Natural killer cell (primary cell): ENCODE measurements at regions not wholly inside any gene's neighbourhood (a gene's known extent, or its start where the extent isn't known, plus 50 kb on each side); places are given as distances from the start of the nearest gene placed in this dataset.

Source experiments
- ATAC-seq, 3 donors: fragments of 150-1000 bp in 2 of 3; fragments of 200-7000 bp in 1 of 3; cut with Tn5 transposase; 1 replicate in 1 of 3; 2 replicates in 2 of 3; pipeline ENCODE4 v1.10.0; 2021; ENCODE audit warnings: mild to moderate bottlenecking in 2 of 3, moderate library complexity in 2 of 3
- DNase-seq, 2 donors: peaks; one replicate each; pipeline versions ENCODE4 v3.0.0 to v3.0.0-alpha.2; 2013 to 2021; ENCODE audit warnings: mixed read lengths in 1 of 2
- H3K27ac ChIP-seq: one replicate; pipeline ENCODE4 v1.5.1; 2013; ENCODE audit warnings: mild to moderate bottlenecking, low read length
- H3K27me3 ChIP-seq: one replicate; pipeline ENCODE4 v1.6.1; 2013; ENCODE audit warnings: low read length; ENCODE audit not compliant: control insufficient read depth, insufficient read depth
- H3K36me3 ChIP-seq: one replicate; pipeline ENCODE4 v1.6.1; 2013; ENCODE audit warnings: low read length; ENCODE audit not compliant: control insufficient read depth, insufficient read depth
- H3K4me1 ChIP-seq: one replicate; pipeline ENCODE4 v1.6.1; 2013; ENCODE audit warnings: low read length; ENCODE audit not compliant: control insufficient read depth, insufficient read depth
- H3K4me3 ChIP-seq: one replicate; pipeline ENCODE4 v1.5.1; 2013; ENCODE audit warnings: low read length
- H3K9me3 ChIP-seq: one replicate; pipeline ENCODE4 v1.6.1; 2013; ENCODE audit warnings: low read length; ENCODE audit not compliant: control insufficient read depth, insufficient read depth
- H3K27ac Mint-ChIP-seq, 2 donors: one replicate each; pipeline ENCODE4 v1.8.0; 2022; ENCODE audit warnings: mild to moderate bottlenecking in 2 of 2, mixed read lengths in 2 of 2, moderate library complexity in 1 of 2
- H3K27me3 Mint-ChIP-seq, 2 donors: one replicate each; pipeline ENCODE4 v1.8.0; 2022; ENCODE audit warnings: low read depth in 2 of 2, mixed read lengths in 2 of 2
- H3K36me3 Mint-ChIP-seq: one replicate; pipeline ENCODE4 v1.8.0; 2022; ENCODE audit warnings: mixed read lengths
- H3K4me1 Mint-ChIP-seq, 2 donors: one replicate each; pipeline ENCODE4 v1.8.0; 2022; ENCODE audit warnings: mixed read lengths in 2 of 2
- H3K4me3 Mint-ChIP-seq: one replicate; pipeline ENCODE4 v1.8.0; 2022; ENCODE audit warnings: mild to moderate bottlenecking, moderate library complexity, mixed read lengths
- H3K9me3 Mint-ChIP-seq, 2 donors: one replicate each; pipeline ENCODE4 v1.8.0; 2022; ENCODE audit warnings: mixed read lengths in 2 of 2
- CTCF ChIP-seq: fragments of 200-600 bp; IDR thresholded peaks from one replicate; pipeline ENCODE4 v1.8.0; 2022; ENCODE audit warnings: antibody characterized with exemption
- WGBS: methylation state at CpG from one replicate; pipeline ENCODE4 v1.1.7; 2013; ENCODE audit warnings: missing lambda C conversion rate; ENCODE audit not compliant: insufficient coverage; 5-methylcytosine and 5-hydroxymethylcytosine counted together
- intact Hi-C: fragments of 100-400 bp; cut with micrococcal nuclease; formaldehyde crosslinking; loops from one replicate; pipeline ENCODE4 v1.14.2; 2022

- H3K27me3 Mint-ChIP-seq: no peaks in the 10 kb centered on the region
- ATAC-seq (no peak), DNase-seq (no peak)
- H3K4me1 Mint-ChIP-seq: no peaks in the 10 kb centered on the region
- intact Hi-C loops: no loop called here
- no peak overlapping the region for H3K4me3 Mint-ChIP-seq
- Histone ChIP-seq H3K4me3 (no peak overlapping the region), H3K27me3 (no peaks in the 10 kb centered on the region), H3K36me3 (no peaks in the 10 kb centered on the region), H3K27ac (no peak overlapping the region), H3K9me3 (no peaks in the 10 kb centered on the region), H3K4me1 (no peaks in the 10 kb centered on the region)
- 84% methylated on average over 3 of the region's 4 CpGs for WGBS
- H3K36me3 Mint-ChIP-seq: no peaks in the 10 kb centered on the region
- H3K27ac Mint-ChIP-seq: no peak overlapping the region
- H3K9me3 Mint-ChIP-seq: peaks cover 4 to 7% of the 10 kb centered on the region in 2 donors
- no peak for TF ChIP-seq CTCF
Observed at GRCh38 chr11:38402063-38402462, 1804.0 kb upstream of the RAG2 start.

- WGBS: 100% methylated on average over 1 of the region's 1 CpG
- no peak for TF ChIP-seq CTCF
Observed at GRCh38 chr11:38392176-38392575, 1794.1 kb upstream of the RAG2 start.

GRCh38 chr11:38384568-38384967 is 1786.5 kb upstream of the RAG2 start:
- Histone ChIP-seq H3K36me3 (no peaks in the 10 kb centered on the region), H3K4me3 (no peak overlapping the region), H3K9me3 (no peaks in the 10 kb centered on the region), H3K27me3 (no peaks in the 10 kb centered on the region), H3K27ac (no peak overlapping the region), H3K4me1 (no peaks in the 10 kb centered on the region)
- intact Hi-C loops: no loop called here
- Mint-ChIP-seq H3K4me1 (no peaks in the 10 kb centered on the region), H3K27ac (no peak overlapping the region), H3K27me3 (no peaks in the 10 kb centered on the region), H3K9me3 (peaks cover 0 to 3% of the 10 kb centered on the region in 2 donors), H3K4me3 (no peak overlapping the region), H3K36me3 (peaks cover 6% of the 10 kb centered on the region)
- TF ChIP-seq CTCF: no peak
- DNase-seq (no peak), ATAC-seq (no peak)
- 84% methylated on average over 4 of the region's 4 CpGs for WGBS

More at GRCh38 chr11:38392176-38392575, 1794.1 kb upstream of the RAG2 start:
- no peaks in the 10 kb centered on the region for H3K4me1 ChIP-seq
- H3K27ac ChIP-seq: no peak overlapping the region
- Mint-ChIP-seq H3K4me1 (no peaks in the 10 kb centered on the region), H3K27ac (no peak overlapping the region), H3K27me3 (no peaks in the 10 kb centered on the region), H3K4me3 (no peak overlapping the region), H3K36me3 (no peaks in the 10 kb centered on the region), H3K9me3 (peaks cover 2 to 5% of the 10 kb centered on the region in 2 donors)
- intact Hi-C loops: no loop called here
- no peak overlapping the region for H3K4me3 ChIP-seq
- H3K36me3 ChIP-seq: no peaks in the 10 kb centered on the region
- H3K9me3 ChIP-seq: no peaks in the 10 kb centered on the region
- H3K27me3 ChIP-seq: no peaks in the 10 kb centered on the region
- ATAC-seq (no peak), DNase-seq (no peak)

- H3K36me3 ChIP-seq: no peaks in the 10 kb centered on the region
- Mint-ChIP-seq H3K4me3 (no peak overlapping the region), H3K27ac (no peak overlapping the region), H3K27me3 (no peaks in the 10 kb centered on the region), H3K9me3 (peaks cover 3 to 5% of the 10 kb centered on the region in 2 donors), H3K4me1 (no peaks in the 10 kb centered on the region), H3K36me3 (no peaks in the 10 kb centered on the region)
- no peaks in the 10 kb centered on the region for H3K9me3 ChIP-seq
- no peak for TF ChIP-seq CTCF
- no peak overlapping the region for H3K4me3 ChIP-seq
- WGBS: 87% methylated on average over 3 of the region's 3 CpGs
- intact Hi-C loops: no loop called here
- H3K27me3 ChIP-seq: no peaks in the 10 kb centered on the region
- ATAC-seq: no peak
- H3K4me1 ChIP-seq: no peaks in the 10 kb centered on the region
- no peak for DNase-seq
- H3K27ac ChIP-seq: no peak overlapping the region
Observed at GRCh38 chr11:38365274-38365673, 1767.2 kb upstream of the RAG2 start.
